ENCODE measurements at regions not wholly inside any gene's neighbourhood (a gene's known extent, or its start where the extent isn't known, plus 50 kb on each side); places are given as distances from the start of the nearest gene placed in this dataset.

GRCh38 chr15:96247621-96248305 lies 82.7 kb upstream of the NR2F2 start:
- no peaks in the 10 kb centered on the region for H3K27me3 ChIP-seq (ENCODE audit: control insufficient read depth, low read length)
- no peaks in the 10 kb centered on the region for H3K4me1 ChIP-seq (ENCODE audit: control insufficient read depth, low read length)
- no peaks in the 10 kb centered on the region; the same call in 1 of the 2 replicates for H3K9me3 ChIP-seq (ENCODE audit: control insufficient read depth, insufficient read depth, low read length)
- H4K20me1 ChIP-seq (ENCODE audit: control insufficient read depth, insufficient read depth, low read depth, low read length), result no peaks in the 10 kb centered on the region
- H3K79me2 ChIP-seq (ENCODE audit: control insufficient read depth, low read length), result no peaks in the 10 kb centered on the region
- no peaks in the 10 kb centered on the region for H3K9me2 ChIP-seq (replicated peaks; ENCODE audit: control insufficient read depth, low read length)
- TF ChIP-seq EZH2phosphoT487 (IDR thresholded peaks at IDR 0.05; ENCODE audit: borderline replicate concordance, low read length) (no peak), CTCF (IDR thresholded peaks at IDR 0.05; ENCODE audit: low read depth, low read length, poor library complexity, severe bottlenecking) (no peak)
- no peak overlapping the region for H3K4me2 ChIP-seq (ENCODE audit: low read length)
- H3K4me3 ChIP-seq (ENCODE audit: low read length), result no peak overlapping the region
- H3K36me3 ChIP-seq (ENCODE audit: control insufficient read depth, low read length), result no peaks in the 10 kb centered on the region
- no peaks in the 10 kb centered on the region for H3F3A ChIP-seq (ENCODE audit: control insufficient read depth, insufficient read depth)
- H3K27ac ChIP-seq (ENCODE audit: low read depth, low read length), result no peak overlapping the region

- Histone ChIP-seq H3K79me2 (ENCODE audit: control insufficient read depth, low read length) (no peaks in the 10 kb centered on the region), H3K9me2 (replicated peaks; ENCODE audit: control insufficient read depth, low read length) (no peaks in the 10 kb centered on the region), H3K4me2 (ENCODE audit: low read length) (no peak overlapping the region), H3K27ac (ENCODE audit: low read depth, low read length) (no peak overlapping the region), H3K36me3 (ENCODE audit: control insufficient read depth, low read length) (no peaks in the 10 kb centered on the region), H3K4me1 (ENCODE audit: control insufficient read depth, low read length) (no peaks in the 10 kb centered on the region), H4K20me1 (ENCODE audit: control insufficient read depth, insufficient read depth, low read depth, low read length) (no peaks in the 10 kb centered on the region), H3K27me3 (ENCODE audit: control insufficient read depth, low read length) (no peaks in the 10 kb centered on the region), H3K9me3 (ENCODE audit: control insufficient read depth, insufficient read depth, low read length) (no peaks in the 10 kb centered on the region; the same call in 1 of the 2 replicates), H3F3A (ENCODE audit: control insufficient read depth, insufficient read depth) (no peaks in the 10 kb centered on the region), H3K4me3 (ENCODE audit: low read length) (no peak overlapping the region)
- TF ChIP-seq CTCF (IDR thresholded peaks at IDR 0.05; ENCODE audit: low read depth, low read length, poor library complexity, severe bottlenecking), result no peak
- no peak for TF ChIP-seq EZH2phosphoT487 (IDR thresholded peaks at IDR 0.05; ENCODE audit: borderline replicate concordance, low read length)
Measured at GRCh38 chr15:96252148-96252547, 78.4 kb upstream of the NR2F2 start.

- Histone ChIP-seq H3K9me3 (ENCODE audit: control insufficient read depth, insufficient read depth, low read length) (no peaks in the 10 kb centered on the region), H3K4me3 (ENCODE audit: low read length) (no peak overlapping the region), H3K27me3 (ENCODE audit: control insufficient read depth, low read length) (no peaks in the 10 kb centered on the region), H3K9me2 (replicated peaks; ENCODE audit: control insufficient read depth, low read length) (no peaks in the 10 kb centered on the region), H4K20me1 (ENCODE audit: control insufficient read depth, insufficient read depth, low read depth, low read length) (no peaks in the 10 kb centered on the region), H3K27ac (ENCODE audit: low read depth, low read length) (no peak overlapping the region), H3K36me3 (ENCODE audit: control insufficient read depth, low read length) (no peaks in the 10 kb centered on the region), H3K79me2 (ENCODE audit: control insufficient read depth, low read length) (no peaks in the 10 kb centered on the region), H3F3A (ENCODE audit: control insufficient read depth, insufficient read depth) (no peaks in the 10 kb centered on the region), H3K4me2 (ENCODE audit: low read length) (no peak overlapping the region), H3K4me1 (ENCODE audit: control insufficient read depth, low read length) (no peaks in the 10 kb centered on the region)
- TF ChIP-seq EZH2phosphoT487 (IDR thresholded peaks at IDR 0.05; ENCODE audit: borderline replicate concordance, low read length) (no peak), CTCF (IDR thresholded peaks at IDR 0.05; ENCODE audit: low read depth, low read length, poor library complexity, severe bottlenecking) (no peak)
Measured at GRCh38 chr15:96253006-96253747, 77.3 kb upstream of the NR2F2 start.

Measured in DOHH2 (cell line).